ENCODE measurements at regions not wholly inside any gene's neighbourhood (a gene's known extent, or its start where the extent isn't known, plus 50 kb on each side); places are given as distances from the start of the nearest gene placed in this dataset.

DNA sequence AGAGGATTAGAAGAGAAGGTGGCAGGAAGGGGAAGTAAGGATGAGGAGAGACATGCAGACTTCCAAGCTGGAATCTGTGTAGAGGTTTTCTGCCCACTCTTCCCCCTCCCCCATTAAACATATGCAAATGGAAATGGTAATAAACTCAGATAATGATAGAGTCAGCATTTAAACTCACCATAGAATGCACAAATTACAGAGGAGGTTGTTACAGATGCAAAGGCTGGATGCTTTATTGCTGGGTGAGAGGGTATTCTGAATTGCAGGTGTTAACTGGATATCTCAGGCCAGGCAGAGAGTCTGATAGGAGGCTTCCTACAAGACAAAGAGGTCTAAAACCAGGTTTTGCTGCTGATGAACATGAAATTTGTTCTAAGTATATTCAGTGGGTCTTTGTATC is 372.5 kb downstream of the SEC16B start:
- no peak for DNase-seq (ENCODE audit: low read depth)
- Histone ChIP-seq H3K9me3 (ENCODE audit: control insufficient read depth, low read length) (no peaks in the 10 kb centered on the region), H3K27me3 (replicated peaks; ENCODE audit: control insufficient read depth, insufficient read depth, low read length) (peaks cover 24% of the 10 kb centered on the region), H3K36me3 (ENCODE audit: control insufficient read depth, insufficient read depth, low read length, severe bottlenecking) (no peaks in the 10 kb centered on the region), H3K4me3 (ENCODE audit: low read length) (no peak overlapping the region), H3K9ac (ENCODE audit: low read length) (no peak overlapping the region), H3K4me1 (ENCODE audit: control insufficient read depth, insufficient read depth, low read length) (no peaks in the 10 kb centered on the region)

DNA sequence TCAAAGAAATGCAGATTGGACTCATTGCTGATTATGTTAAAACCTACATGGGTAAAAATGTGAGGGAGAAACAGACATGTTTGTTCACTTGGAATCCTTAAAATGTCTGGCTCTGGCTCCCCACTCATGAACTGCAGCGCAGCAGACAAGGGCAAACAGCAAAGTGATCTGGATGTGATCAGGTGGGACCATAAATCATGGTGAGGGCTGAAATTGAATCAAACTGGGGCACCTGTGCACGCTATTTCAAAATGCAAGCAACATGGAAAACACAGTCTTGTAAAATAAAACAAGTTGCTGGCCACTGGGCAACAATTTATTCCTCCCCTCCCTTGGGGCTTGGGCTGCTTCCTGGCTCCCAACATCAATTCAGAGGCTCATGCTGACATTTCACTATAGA is 373.4 kb downstream of the SEC16B start:
- Histone ChIP-seq H3K4me3 (ENCODE audit: low read length) (no peak overlapping the region), H3K36me3 (ENCODE audit: control insufficient read depth, insufficient read depth, low read length, severe bottlenecking) (no peaks in the 10 kb centered on the region), H3K9ac (ENCODE audit: low read length) (no peak overlapping the region), H3K9me3 (ENCODE audit: control insufficient read depth, low read length) (no peaks in the 10 kb centered on the region), H3K4me1 (ENCODE audit: control insufficient read depth, insufficient read depth, low read length) (no peaks in the 10 kb centered on the region), H3K27me3 (replicated peaks; ENCODE audit: control insufficient read depth, insufficient read depth, low read length) (peaks cover 31% of the 10 kb centered on the region)
- no peak for DNase-seq (ENCODE audit: low read depth)

DNA sequence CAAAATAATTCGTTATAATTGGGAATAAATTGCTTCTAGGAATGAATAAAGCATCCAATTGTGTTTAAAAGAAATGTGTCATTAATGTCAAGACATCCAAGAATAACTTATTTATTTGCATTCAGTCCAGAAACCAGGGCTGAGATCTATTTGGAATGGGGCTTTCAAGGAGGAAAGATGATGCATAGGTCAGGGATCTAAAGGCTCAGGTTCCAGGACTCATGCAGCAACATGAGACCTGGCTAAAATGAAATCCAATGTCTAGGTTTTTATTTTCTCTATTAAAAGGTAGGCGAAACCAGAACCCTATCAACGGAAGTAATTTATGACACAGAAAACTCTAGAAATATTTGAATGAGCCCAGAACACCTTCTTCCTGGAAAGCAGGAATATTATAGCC is 376.8 kb downstream of the SEC16B start:
- peaks cover 27% of the 10 kb centered on the region for H3K27me3 ChIP-seq (replicated peaks; ENCODE audit: control insufficient read depth, insufficient read depth, low read length)
- DNase-seq (ENCODE audit: low read depth): no peak
- no peaks in the 10 kb centered on the region for H3K9me3 ChIP-seq (ENCODE audit: control insufficient read depth, low read length)
- no peak overlapping the region for H3K4me3 ChIP-seq (ENCODE audit: low read length)
- peaks cover under 1% of the 10 kb centered on the region for H3K4me1 ChIP-seq (ENCODE audit: control insufficient read depth, insufficient read depth, low read length)
- H3K9ac ChIP-seq (ENCODE audit: low read length): no peak overlapping the region
- no peaks in the 10 kb centered on the region for H3K36me3 ChIP-seq (ENCODE audit: control insufficient read depth, insufficient read depth, low read length, severe bottlenecking)

DNA sequence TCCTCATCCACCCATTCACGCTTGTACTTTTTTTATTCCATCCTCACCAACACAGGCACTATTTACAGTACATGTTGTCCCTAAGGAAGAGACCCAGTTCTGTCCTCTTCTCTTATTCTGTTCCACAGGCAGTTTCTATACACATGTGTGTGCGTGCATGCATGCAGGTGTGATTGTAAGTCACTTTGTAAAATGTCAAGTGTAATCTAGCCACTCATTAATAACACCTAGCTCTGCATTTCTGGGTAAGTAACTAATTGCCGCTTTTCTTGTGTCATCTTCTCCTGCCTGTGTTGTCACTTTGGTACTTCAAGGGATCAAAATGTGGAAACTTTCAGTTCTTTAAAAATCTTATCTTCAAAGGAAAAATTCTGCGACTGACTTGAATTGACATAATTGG is 377.2 kb downstream of the SEC16B start:
- H3K9ac ChIP-seq (ENCODE audit: low read length): no peak overlapping the region
- H3K4me3 ChIP-seq (ENCODE audit: low read length): no peak overlapping the region
- no peaks in the 10 kb centered on the region for H3K9me3 ChIP-seq (ENCODE audit: control insufficient read depth, low read length)
- peaks cover 25% of the 10 kb centered on the region for H3K27me3 ChIP-seq (replicated peaks; ENCODE audit: control insufficient read depth, insufficient read depth, low read length)
- DNase-seq (ENCODE audit: low read depth): no peak
- H3K36me3 ChIP-seq (ENCODE audit: control insufficient read depth, insufficient read depth, low read length, severe bottlenecking): no peaks in the 10 kb centered on the region
- H3K4me1 ChIP-seq (ENCODE audit: control insufficient read depth, insufficient read depth, low read length): peaks cover 5% of the 10 kb centered on the region

DNA sequence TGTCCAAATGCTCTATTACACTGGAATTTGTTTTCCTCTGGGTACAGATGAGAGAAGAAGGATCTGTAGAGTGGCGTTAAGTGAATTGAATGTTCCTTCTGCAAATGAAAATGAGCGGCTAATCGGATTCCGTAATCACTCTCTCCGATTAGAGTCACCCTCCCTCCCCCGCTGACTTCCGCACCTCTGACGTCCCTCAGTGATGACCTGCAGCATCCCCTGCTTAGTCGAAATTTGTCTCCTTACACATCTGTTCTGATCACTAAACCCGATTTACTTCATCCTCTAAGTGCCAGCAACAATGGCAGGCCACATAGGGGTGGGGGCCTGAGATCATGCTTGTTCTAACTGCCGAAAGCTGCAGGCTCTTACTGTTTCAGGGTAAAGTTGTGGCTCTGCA is 378.7 kb downstream of the SEC16B start:
- no peaks in the 10 kb centered on the region for H3K9me3 ChIP-seq (ENCODE audit: control insufficient read depth, low read length)
- peaks cover 18% of the 10 kb centered on the region for H3K27me3 ChIP-seq (replicated peaks; ENCODE audit: control insufficient read depth, insufficient read depth, low read length)
- DNase-seq (ENCODE audit: low read depth): no peak
- H3K4me1 ChIP-seq (ENCODE audit: control insufficient read depth, insufficient read depth, low read length): peaks cover 17% of the 10 kb centered on the region
- H3K36me3 ChIP-seq (ENCODE audit: control insufficient read depth, insufficient read depth, low read length, severe bottlenecking): no peaks in the 10 kb centered on the region
- H3K4me3 ChIP-seq (ENCODE audit: low read length): no peak overlapping the region
- no peak overlapping the region for H3K9ac ChIP-seq (ENCODE audit: low read length)

DNA sequence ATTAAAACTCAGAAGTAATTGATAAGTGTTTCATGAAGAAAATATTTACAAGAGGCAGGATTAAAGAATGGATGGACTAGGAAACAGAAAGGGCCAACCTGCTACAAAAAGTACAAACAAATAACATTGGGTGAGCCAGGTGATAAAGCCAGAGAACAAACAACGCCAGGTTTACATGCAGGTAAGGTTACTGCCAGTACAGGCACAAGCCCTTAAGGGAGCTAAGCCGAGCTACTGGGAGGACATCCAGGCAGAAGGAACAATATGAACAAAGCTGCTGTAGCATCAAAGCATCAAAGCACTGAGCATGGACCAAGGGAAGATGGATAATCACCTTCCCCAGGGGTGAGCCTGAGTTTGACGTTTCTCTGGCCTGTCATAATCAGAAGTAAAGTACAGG is 380.7 kb downstream of the SEC16B start:
- DNase-seq (ENCODE audit: low read depth): no peak
- Histone ChIP-seq H3K36me3 (ENCODE audit: control insufficient read depth, insufficient read depth, low read length, severe bottlenecking) (no peaks in the 10 kb centered on the region), H3K9ac (ENCODE audit: low read length) (no peak overlapping the region), H3K9me3 (ENCODE audit: control insufficient read depth, low read length) (no peaks in the 10 kb centered on the region), H3K27me3 (replicated peaks; ENCODE audit: control insufficient read depth, insufficient read depth, low read length) (peaks cover 9% of the 10 kb centered on the region), H3K4me3 (ENCODE audit: low read length) (no peak overlapping the region), H3K4me1 (ENCODE audit: control insufficient read depth, insufficient read depth, low read length) (peaks cover 25% of the 10 kb centered on the region)

DNA sequence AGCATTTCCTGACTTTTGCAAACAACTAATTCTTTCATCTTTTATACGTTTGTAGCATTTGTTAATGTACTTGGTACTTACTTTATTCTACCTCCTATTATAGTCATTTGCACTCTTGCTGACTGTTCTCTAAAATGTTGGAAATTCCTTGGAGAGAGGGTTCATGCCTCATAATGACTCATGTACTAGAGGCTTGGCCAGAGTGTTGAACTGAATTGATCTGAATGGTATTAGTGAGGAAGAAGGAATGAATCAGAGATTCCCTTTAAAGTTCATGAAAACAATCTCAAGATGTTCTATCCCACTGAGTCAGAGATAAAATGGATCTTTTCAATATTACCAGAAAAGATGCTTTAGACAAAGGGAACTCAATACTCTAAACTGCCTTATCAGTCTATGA is 383.4 kb downstream of the SEC16B start:
- DNase-seq (ENCODE audit: low read depth): peak; percentile 73
- H3K9ac ChIP-seq (ENCODE audit: low read length): no peak overlapping the region
- no peaks in the 10 kb centered on the region for H3K36me3 ChIP-seq (ENCODE audit: control insufficient read depth, insufficient read depth, low read length, severe bottlenecking)
- peaks cover 25% of the 10 kb centered on the region for H3K4me1 ChIP-seq (ENCODE audit: control insufficient read depth, insufficient read depth, low read length)
- H3K9me3 ChIP-seq (ENCODE audit: control insufficient read depth, low read length): no peaks in the 10 kb centered on the region
- H3K27me3 ChIP-seq (replicated peaks; ENCODE audit: control insufficient read depth, insufficient read depth, low read length): no peaks in the 10 kb centered on the region
- no peak overlapping the region for H3K4me3 ChIP-seq (ENCODE audit: low read length)

DNA sequence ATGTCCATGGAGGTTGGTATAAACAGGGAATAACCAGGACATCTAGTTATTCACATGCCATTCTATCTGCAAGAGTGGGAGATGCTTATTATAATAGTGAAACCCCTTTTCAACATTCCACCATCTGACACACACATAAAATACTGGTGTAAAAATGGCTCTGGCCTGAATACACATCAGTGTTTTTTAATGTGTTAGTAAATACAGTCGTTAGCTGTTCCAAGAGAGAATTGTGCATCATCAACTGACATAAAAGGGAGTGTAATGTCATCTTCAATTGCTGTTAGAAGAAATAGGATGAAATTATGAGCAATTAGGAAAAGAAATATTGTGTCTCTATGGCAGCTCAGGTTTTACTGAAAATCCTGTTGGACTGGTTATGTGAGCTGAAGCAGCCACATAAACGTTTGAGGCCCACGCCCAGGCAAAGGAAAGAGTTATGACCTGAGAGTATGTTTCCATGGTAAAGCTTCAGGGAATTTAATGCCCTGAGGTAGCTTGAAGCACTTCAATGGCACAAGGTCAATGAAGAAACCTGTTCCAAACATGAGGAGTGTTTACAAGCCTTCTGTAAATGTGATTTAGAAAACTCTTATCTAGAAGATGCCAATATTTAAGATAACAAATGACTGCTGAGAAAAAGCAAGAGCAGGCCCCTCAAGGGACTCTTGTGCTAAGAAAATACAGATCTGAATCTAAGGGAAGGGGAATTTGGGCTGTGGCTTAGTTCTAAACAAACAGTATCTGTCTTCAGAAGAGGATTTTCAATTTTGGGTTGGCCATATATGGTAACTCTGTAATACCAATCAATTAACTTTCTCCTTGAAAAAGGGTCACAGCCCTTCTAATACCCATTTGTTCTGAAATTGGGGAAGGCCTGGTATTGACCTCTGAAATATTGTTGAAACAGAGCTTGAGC is 384.3 kb downstream of the SEC16B start:
- DNase-seq (ENCODE audit: low read depth): peak; percentile 14

DNA sequence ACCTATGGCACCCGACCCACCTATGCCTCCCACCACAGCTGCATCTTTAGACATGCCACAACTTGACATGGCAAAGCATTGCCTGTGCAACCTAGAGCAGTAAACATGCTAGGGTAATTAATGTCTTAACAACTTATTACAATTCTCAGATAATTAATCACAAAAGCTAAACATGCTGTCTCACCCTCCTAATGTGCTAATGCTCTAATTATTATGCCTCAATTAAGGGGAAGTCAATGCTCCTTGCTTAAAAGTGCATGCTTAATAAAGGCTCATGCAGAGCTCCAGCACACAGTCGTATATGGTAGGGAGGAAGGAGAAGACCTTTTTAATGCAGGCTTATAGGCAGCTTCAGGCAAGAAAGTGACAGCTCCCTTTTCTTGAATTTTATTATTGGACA is 396.0 kb downstream of the SEC16B start:
- Histone ChIP-seq H3K27me3 (replicated peaks; ENCODE audit: control insufficient read depth, insufficient read depth, low read length) (no peaks in the 10 kb centered on the region), H3K36me3 (ENCODE audit: control insufficient read depth, insufficient read depth, low read length, severe bottlenecking) (no peaks in the 10 kb centered on the region), H3K4me3 (ENCODE audit: low read length) (no peak overlapping the region), H3K9me3 (ENCODE audit: control insufficient read depth, low read length) (no peaks in the 10 kb centered on the region), H3K9ac (ENCODE audit: low read length) (no peak overlapping the region), H3K4me1 (ENCODE audit: control insufficient read depth, insufficient read depth, low read length) (no peaks in the 10 kb centered on the region)
- no peak for DNase-seq (ENCODE audit: low read depth)

More for the DNA sequence above, 384.3 kb downstream of the SEC16B start:
- no peak overlapping the region for H3K9ac ChIP-seq (ENCODE audit: low read length)
- H3K27me3 ChIP-seq (replicated peaks; ENCODE audit: control insufficient read depth, insufficient read depth, low read length): no peaks in the 10 kb centered on the region
- no peaks in the 10 kb centered on the region for H3K9me3 ChIP-seq (ENCODE audit: control insufficient read depth, low read length)
- H3K4me3 ChIP-seq (ENCODE audit: low read length): no peak overlapping the region
- no peaks in the 10 kb centered on the region for H3K36me3 ChIP-seq (ENCODE audit: control insufficient read depth, insufficient read depth, low read length, severe bottlenecking)
- peaks cover 25% of the 10 kb centered on the region for H3K4me1 ChIP-seq (ENCODE audit: control insufficient read depth, insufficient read depth, low read length)

DNA sequence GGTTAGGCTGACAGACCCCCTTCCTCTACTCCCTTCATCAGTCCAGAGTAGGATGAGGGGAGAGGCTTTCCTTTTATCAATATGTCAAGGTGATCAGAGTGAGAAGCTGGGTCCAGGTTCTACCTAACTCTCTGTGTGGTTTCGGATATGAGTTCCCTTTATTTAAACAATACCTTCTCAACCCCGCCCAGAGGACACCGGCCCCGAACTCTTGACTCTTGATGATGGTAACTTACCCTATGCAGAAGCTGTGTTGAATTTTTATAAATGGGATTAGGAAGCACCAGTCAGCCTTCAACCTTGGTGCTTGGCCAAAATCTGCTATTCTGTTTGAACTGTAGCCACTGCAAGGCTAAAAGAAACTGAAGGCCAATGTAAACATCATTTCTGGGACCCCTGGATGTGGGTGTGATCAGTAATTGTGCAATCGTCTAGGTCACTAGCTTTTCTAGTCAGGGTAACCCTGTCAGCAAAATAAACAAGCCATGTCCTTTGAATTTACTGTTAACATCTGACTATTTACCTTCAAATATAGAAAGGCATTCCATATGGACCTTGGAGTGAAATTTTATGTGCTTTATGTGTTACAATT is 398.3 kb downstream of the SEC16B start:
- H3K4me3 ChIP-seq (ENCODE audit: low read length): no peak overlapping the region
- no peaks in the 10 kb centered on the region for H3K9me3 ChIP-seq (ENCODE audit: control insufficient read depth, low read length)
- no peak overlapping the region for H3K9ac ChIP-seq (ENCODE audit: low read length)
- no peaks in the 10 kb centered on the region for H3K36me3 ChIP-seq (ENCODE audit: control insufficient read depth, insufficient read depth, low read length, severe bottlenecking)
- DNase-seq (ENCODE audit: low read depth): no peak
- no peaks in the 10 kb centered on the region for H3K4me1 ChIP-seq (ENCODE audit: control insufficient read depth, insufficient read depth, low read length)
- no peaks in the 10 kb centered on the region for H3K27me3 ChIP-seq (replicated peaks; ENCODE audit: control insufficient read depth, insufficient read depth, low read length)

DNA sequence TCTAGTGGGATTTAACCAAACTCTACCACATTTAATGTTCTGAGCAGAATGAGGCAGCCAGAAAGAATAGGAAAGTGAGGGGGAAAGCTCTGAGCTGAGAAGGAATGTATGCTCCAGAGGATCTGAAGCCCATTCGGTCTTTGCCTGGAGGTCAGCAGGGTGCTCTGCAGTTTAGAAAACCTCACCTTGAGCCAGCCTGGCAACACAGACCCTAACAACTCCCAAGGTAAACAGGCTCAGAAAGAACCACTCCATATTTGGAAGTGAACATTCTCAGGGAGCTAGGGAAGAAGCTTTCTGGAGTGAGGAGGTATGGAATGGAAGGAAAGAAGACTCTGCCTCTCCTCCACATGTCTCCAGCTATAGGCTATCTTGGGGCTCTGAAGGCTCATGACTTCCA is 398.8 kb downstream of the SEC16B start:
- Histone ChIP-seq H3K36me3 (ENCODE audit: control insufficient read depth, insufficient read depth, low read length, severe bottlenecking) (no peaks in the 10 kb centered on the region), H3K9ac (ENCODE audit: low read length) (no peak overlapping the region), H3K4me3 (ENCODE audit: low read length) (no peak overlapping the region), H3K4me1 (ENCODE audit: control insufficient read depth, insufficient read depth, low read length) (no peaks in the 10 kb centered on the region), H3K27me3 (replicated peaks; ENCODE audit: control insufficient read depth, insufficient read depth, low read length) (no peaks in the 10 kb centered on the region), H3K9me3 (ENCODE audit: control insufficient read depth, low read length) (no peaks in the 10 kb centered on the region)
- DNase-seq (ENCODE audit: low read depth): no peak

All from adipocyte (in vitro differentiated cells).